MCF 10A (cell line): ENCODE measurements at regions not wholly inside any gene's neighbourhood (a gene's known extent, or its start where the extent isn't known, plus 50 kb on each side); places are given as distances from the start of the nearest gene placed in this dataset.

ENCODE experiments used
- BruUV-seq: library from RNA; stranded (reverse); fragments of 400-500 nt; replicated peaks from 2 replicates; lab custom pipeline; 2021; lab: Mats Ljungman, UMichigan
- CTCF ChIA-PET: fragments of 300-600 bp; sonication (Branson Sonifier 250); formaldehyde crosslinking; extraction: SDS; loops from one replicate; lab custom pipeline; 2021; ENCODE audit warnings: antibody characterized with exemption, inconsistent platforms; lab: Yijun Ruan, JAX
- POLR2A ChIA-PET: fragments of 300-600, 350-650 bp; sonication (Branson Sonifier 250); formaldehyde crosslinking; extraction: SDS; loops from one replicate; lab custom pipeline; 2020; ENCODE audit warnings: antibody characterized with exemption, inconsistent platforms; lab: Yijun Ruan, JAX
- DNase-seq: peaks from one replicate; pipeline ENCODE4 v3.0.0-alpha.2; 2018; ENCODE audit not compliant: unreplicated experiment
- H3K27ac Mint-ChIP-seq: one replicate; pipeline ENCODE4 v1.8.0; 2022; ENCODE audit warnings: mild to moderate bottlenecking, low read depth, mixed read lengths; ENCODE audit not compliant: unreplicated experiment
- H3K27me3 Mint-ChIP-seq: one replicate; pipeline ENCODE4 v1.8.0; 2022; ENCODE audit warnings: mixed read lengths; ENCODE audit not compliant: insufficient read depth, unreplicated experiment
- H3K36me3 Mint-ChIP-seq: one replicate; pipeline ENCODE4 v1.8.0; 2022; ENCODE audit warnings: mild to moderate bottlenecking, moderate library complexity, mixed read lengths; ENCODE audit not compliant: insufficient read depth, unreplicated experiment
- H3K4me1 Mint-ChIP-seq: one replicate; pipeline ENCODE4 v1.8.0; 2022; ENCODE audit warnings: mixed read lengths; ENCODE audit not compliant: insufficient read depth, unreplicated experiment
- H3K4me3 Mint-ChIP-seq: one replicate; pipeline ENCODE4 v1.8.0; 2022; ENCODE audit warnings: mild to moderate bottlenecking, moderate library complexity, mixed read lengths; ENCODE audit not compliant: unreplicated experiment
- H3K9me3 Mint-ChIP-seq: one replicate; pipeline ENCODE4 v1.8.0; 2022; ENCODE audit warnings: mixed read lengths; ENCODE audit not compliant: unreplicated experiment
- intact Hi-C: fragments of 100-400 bp; cut with micrococcal nuclease; formaldehyde crosslinking; loops from 2 replicates; pipeline ENCODE4 v1.14.1; 2022
- TF ChIP-seq, protein P1 (sequence below): fragments of 200-600 bp; IDR thresholded peaks from one replicate; pipeline ENCODE4 v1.8.0; 2022; ENCODE audit warnings: antibody characterized with exemption, mild to moderate bottlenecking; ENCODE audit not compliant: unreplicated experiment

DNA sequence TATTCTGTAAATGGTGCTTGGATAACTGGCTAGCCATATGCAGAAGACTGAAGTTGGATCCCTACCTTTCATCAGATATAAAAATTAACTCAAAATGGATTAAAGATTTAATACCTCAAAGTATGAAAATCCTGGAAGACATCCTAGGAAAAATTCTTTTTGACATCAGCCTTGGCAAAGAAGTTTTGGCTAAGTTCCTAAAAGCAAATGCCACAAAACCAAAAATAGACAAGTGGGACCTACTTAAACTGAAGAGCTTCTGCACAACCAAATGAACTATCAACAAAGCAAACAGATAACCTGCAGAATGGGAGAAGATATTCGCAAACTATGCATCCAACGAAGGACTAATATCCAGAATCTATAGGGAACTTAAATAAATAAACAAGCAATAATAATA, 60.3 kb upstream of the RIPPLY2 start:
- no peak overlapping the region for H3K4me3 Mint-ChIP-seq
- intact Hi-C loops: no loop called here

DNA sequence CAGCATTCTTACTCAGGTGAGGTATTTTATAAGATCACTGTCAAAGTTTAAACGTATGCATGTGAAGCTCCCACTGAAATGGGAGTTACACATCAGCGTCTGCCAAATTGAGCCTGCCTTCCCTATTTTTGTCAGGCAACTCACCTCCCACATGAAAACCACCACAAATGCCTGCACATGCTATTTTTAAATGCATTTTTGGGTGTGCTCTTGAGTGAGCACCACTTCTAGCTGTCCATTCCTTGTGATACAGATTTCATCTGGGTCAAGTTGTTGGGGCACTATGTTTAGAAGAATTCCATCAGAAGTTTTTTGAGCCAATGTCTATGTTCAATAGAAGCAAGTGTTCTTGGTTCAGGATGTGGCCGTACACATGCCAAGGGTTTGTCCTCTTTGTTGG, 71.7 kb upstream of the RIPPLY2 start:
- no peaks in the 10 kb centered on the region for H3K4me1 Mint-ChIP-seq
- BruUV-seq: no TSS peak
- H3K9me3 Mint-ChIP-seq: no peaks in the 10 kb centered on the region
- ChIA-PET CTCF (no interaction called here), POLR2A (no interaction called here)
- H3K4me3 Mint-ChIP-seq: no peak overlapping the region
- H3K27me3 Mint-ChIP-seq: peaks cover 84% of the 10 kb centered on the region
- H3K36me3 Mint-ChIP-seq: no peaks in the 10 kb centered on the region
- no peak overlapping the region for H3K27ac Mint-ChIP-seq
- TF ChIP-seq, protein P1, sequence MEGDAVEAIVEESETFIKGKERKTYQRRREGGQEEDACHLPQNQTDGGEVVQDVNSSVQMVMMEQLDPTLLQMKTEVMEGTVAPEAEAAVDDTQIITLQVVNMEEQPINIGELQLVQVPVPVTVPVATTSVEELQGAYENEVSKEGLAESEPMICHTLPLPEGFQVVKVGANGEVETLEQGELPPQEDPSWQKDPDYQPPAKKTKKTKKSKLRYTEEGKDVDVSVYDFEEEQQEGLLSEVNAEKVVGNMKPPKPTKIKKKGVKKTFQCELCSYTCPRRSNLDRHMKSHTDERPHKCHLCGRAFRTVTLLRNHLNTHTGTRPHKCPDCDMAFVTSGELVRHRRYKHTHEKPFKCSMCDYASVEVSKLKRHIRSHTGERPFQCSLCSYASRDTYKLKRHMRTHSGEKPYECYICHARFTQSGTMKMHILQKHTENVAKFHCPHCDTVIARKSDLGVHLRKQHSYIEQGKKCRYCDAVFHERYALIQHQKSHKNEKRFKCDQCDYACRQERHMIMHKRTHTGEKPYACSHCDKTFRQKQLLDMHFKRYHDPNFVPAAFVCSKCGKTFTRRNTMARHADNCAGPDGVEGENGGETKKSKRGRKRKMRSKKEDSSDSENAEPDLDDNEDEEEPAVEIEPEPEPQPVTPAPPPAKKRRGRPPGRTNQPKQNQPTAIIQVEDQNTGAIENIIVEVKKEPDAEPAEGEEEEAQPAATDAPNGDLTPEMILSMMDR: no peak
- intact Hi-C loops: no loop called here
- no peak for DNase-seq

More for the DNA sequence above, 60.3 kb upstream of the RIPPLY2 start:
- TF ChIP-seq, protein P1: no peak
- Mint-ChIP-seq H3K9me3 (no peaks in the 10 kb centered on the region), H3K27ac (no peak overlapping the region), H3K27me3 (peaks cover 37% of the 10 kb centered on the region), H3K4me1 (no peaks in the 10 kb centered on the region), H3K36me3 (no peaks in the 10 kb centered on the region)
- BruUV-seq: no TSS peak
- DNase-seq: no peak
- CTCF ChIA-PET: no interaction called here
- POLR2A ChIA-PET: no interaction called here

DNA sequence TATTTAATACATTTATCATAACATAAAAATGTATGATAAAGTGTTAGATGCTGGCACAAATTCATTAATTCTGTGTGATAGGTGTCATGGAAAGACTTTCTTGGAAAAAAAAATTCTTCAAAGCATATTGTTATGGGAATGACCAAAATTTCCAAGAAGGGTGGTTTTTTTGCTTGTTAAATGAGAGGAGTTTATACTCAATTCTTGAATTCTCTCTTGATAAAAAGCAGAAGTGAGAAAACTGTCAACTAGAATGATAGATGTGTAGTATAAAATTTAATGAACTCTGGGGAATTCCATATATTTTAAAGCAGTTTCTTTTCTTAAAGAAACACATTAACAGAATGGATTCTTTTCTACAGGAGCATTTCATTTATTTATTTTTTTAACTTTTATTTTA, 62.0 kb upstream of the SNAP91 start:
- CTCF ChIA-PET: no interaction called here
- intact Hi-C loops: no loop called here

DNA sequence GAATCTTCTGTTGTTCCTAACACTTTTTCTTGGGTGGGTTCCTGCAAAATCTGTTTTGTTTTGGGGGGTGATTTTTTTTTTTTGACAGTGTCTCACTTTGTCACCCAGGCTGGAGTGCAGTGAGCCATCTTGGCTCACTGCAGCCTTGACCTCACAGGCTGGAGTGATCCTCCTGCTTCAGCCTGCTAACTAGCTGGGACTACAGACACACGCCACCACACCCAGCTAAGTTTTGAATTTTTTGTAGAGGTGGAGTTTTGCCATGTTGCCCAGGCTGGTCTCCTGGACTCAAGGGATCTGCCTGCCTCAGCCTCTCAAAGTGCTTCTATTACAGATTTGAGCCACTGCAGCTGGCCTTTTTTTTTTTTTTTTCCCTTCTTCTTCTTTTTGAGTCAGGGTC, 60.5 kb upstream of the SNAP91 start:
- POLR2A ChIA-PET: no interaction called here
- DNase-seq: no peak
- Mint-ChIP-seq H3K27ac (no peak overlapping the region), H3K27me3 (peaks cover 59% of the 10 kb centered on the region), H3K36me3 (no peaks in the 10 kb centered on the region), H3K9me3 (no peaks in the 10 kb centered on the region), H3K4me3 (no peak overlapping the region), H3K4me1 (no peaks in the 10 kb centered on the region)
- TF ChIP-seq, protein P1: no peak
- CTCF ChIA-PET: interaction anchor here (0.6 kb wide), 3 partner anchors 20 to 1493 kb away, joined by 3 to 5 read pairs (median 4); no protein-coding TSS in a partner anchor
- no TSS peak for BruUV-seq
- intact Hi-C loops: no loop called here

More for the DNA sequence above, 62.0 kb upstream of the SNAP91 start:
- TF ChIP-seq, protein P1: no peak
- Mint-ChIP-seq H3K4me1 (no peaks in the 10 kb centered on the region), H3K27ac (no peak overlapping the region), H3K27me3 (peaks cover 54% of the 10 kb centered on the region), H3K4me3 (no peak overlapping the region), H3K36me3 (no peaks in the 10 kb centered on the region), H3K9me3 (no peaks in the 10 kb centered on the region)
- no TSS peak for BruUV-seq
- DNase-seq: no peak
- POLR2A ChIA-PET: no interaction called here
